ENCODE measurements at regions not wholly inside any gene's neighbourhood (a gene's known extent, or its start where the extent isn't known, plus 50 kb on each side); places are given as distances from the start of the nearest gene placed in this dataset.

DNA sequence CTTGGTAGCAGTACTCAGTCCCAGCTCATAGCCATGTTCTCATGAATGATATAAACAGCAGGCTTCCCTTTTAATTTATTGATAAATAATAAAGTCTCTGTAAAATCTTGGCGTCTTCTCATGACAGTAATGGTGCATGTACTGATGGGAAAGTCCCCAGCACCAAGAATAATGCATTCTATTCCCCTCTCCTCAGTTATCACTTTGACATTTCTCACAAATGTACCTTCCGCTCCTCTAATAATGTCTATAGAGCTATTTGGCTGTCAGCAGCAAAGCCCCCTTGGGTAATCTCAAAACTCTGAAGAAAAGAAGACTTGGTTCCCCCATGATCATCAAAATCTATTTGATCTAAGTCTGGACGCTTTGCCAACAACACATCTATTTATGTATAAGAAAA lies 185.0 kb upstream of the SPTLC3 start:
- TF ChIP-seq, protein P1, sequence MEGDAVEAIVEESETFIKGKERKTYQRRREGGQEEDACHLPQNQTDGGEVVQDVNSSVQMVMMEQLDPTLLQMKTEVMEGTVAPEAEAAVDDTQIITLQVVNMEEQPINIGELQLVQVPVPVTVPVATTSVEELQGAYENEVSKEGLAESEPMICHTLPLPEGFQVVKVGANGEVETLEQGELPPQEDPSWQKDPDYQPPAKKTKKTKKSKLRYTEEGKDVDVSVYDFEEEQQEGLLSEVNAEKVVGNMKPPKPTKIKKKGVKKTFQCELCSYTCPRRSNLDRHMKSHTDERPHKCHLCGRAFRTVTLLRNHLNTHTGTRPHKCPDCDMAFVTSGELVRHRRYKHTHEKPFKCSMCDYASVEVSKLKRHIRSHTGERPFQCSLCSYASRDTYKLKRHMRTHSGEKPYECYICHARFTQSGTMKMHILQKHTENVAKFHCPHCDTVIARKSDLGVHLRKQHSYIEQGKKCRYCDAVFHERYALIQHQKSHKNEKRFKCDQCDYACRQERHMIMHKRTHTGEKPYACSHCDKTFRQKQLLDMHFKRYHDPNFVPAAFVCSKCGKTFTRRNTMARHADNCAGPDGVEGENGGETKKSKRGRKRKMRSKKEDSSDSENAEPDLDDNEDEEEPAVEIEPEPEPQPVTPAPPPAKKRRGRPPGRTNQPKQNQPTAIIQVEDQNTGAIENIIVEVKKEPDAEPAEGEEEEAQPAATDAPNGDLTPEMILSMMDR (IDR thresholded peaks at IDR 0.05) = no peak
- TF ChIP-seq POLR2A (IDR thresholded peaks at IDR 0.05) = no peak
